Astrocyte of the cerebellum (primary cell): ENCODE measurements at regions not wholly inside any gene's neighbourhood (a gene's known extent, or its start where the extent isn't known, plus 50 kb on each side); places are given as distances from the start of the nearest gene placed in this dataset.

Experiments
- DNase-seq: peaks from one replicate; pipeline ENCODE4 v3.0.0-alpha.2; 2011; ENCODE audit warnings: low read depth
- H3K4me3 ChIP-seq: 2 replicates; pipeline ENCODE4 v1.5.1; 2011; ENCODE audit warnings: mild to moderate bottlenecking, low read depth, low read length, moderate library complexity
- in situ Hi-C: cut with HindIII; loops from 2 replicates; pipeline ENCODE4 v1.10.0; 2017; ENCODE audit warnings: low sequenced_read_pairs
- TF ChIP-seq, protein P1 (sequence below): IDR thresholded peaks from 2 replicates; pipeline ENCODE4 v1.5.1; 2012; ENCODE audit warnings: low read length, low read depth, moderate library complexity, mild to moderate bottlenecking; ENCODE audit errors: missing control alignments

DNA sequence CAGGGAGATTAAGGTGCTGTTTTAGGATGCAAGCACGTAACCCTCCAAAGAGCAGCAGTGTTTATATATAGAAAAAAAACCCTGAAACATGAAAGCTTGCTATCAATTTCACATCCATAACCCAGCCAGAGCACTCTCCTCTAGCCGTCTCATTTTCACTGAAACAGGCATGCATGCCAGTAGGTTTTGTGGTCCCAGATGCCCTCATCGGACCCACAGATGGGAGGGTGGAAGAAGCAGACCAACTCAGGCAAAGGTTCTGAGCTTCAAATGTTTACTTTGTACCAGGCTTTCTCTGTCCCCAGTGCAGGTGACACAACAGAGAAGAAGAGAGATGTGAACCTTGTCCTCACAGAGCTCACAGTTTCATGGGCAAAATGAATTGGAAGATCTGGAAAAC is 127.4 kb upstream of the ATP10B start:
- in situ Hi-C loops = no loop called here
- no peak for DNase-seq
- no peak overlapping the region for H3K4me3 ChIP-seq
- TF ChIP-seq, protein P1, sequence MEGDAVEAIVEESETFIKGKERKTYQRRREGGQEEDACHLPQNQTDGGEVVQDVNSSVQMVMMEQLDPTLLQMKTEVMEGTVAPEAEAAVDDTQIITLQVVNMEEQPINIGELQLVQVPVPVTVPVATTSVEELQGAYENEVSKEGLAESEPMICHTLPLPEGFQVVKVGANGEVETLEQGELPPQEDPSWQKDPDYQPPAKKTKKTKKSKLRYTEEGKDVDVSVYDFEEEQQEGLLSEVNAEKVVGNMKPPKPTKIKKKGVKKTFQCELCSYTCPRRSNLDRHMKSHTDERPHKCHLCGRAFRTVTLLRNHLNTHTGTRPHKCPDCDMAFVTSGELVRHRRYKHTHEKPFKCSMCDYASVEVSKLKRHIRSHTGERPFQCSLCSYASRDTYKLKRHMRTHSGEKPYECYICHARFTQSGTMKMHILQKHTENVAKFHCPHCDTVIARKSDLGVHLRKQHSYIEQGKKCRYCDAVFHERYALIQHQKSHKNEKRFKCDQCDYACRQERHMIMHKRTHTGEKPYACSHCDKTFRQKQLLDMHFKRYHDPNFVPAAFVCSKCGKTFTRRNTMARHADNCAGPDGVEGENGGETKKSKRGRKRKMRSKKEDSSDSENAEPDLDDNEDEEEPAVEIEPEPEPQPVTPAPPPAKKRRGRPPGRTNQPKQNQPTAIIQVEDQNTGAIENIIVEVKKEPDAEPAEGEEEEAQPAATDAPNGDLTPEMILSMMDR = no peak

DNA sequence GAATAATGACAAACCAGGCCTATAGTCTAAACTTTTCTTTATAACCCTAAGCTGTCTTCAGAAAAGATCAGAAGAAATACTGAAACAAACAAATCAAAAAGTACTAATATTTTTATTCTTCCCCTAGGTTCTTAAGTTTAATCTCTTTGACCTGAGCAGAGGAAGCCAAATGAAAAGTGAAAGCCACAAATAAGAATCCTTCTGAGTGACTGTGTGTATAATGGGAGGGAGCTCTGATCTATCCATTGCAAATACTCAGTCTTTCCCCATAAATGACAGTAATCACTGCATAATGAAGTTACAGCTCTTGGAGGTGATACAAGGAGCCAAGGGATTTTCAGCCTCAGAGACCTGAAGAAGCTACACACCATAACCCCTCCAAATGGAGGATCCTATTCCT is 126.9 kb upstream of the ATP10B start:
- DNase-seq = no peak
- no peak overlapping the region for H3K4me3 ChIP-seq
- TF ChIP-seq, protein P1 = no peak
- in situ Hi-C loops = no loop called here

DNA sequence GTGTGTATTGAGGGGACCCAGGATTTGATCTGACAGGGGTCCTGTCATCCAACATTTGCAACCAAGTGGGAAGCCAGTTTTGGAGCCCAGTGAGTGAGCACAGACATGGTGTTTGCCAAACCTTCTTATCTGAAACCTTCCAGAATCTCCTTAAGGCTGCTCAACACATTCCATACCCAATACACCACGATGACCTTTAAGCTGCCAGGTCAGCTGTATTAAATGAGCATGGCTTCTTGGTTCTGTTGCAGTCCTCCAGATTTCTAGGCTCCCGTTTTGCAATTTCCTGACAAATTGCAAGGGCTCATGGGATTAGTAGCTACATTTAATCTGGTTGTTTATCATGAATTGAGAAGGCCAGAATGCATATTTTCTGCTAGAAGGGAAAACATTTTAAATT is 124.2 kb upstream of the ATP10B start:
- in situ Hi-C loops = no loop called here
- TF ChIP-seq, protein P1 = no peak
- no peak overlapping the region for H3K4me3 ChIP-seq
- DNase-seq = no peak

DNA sequence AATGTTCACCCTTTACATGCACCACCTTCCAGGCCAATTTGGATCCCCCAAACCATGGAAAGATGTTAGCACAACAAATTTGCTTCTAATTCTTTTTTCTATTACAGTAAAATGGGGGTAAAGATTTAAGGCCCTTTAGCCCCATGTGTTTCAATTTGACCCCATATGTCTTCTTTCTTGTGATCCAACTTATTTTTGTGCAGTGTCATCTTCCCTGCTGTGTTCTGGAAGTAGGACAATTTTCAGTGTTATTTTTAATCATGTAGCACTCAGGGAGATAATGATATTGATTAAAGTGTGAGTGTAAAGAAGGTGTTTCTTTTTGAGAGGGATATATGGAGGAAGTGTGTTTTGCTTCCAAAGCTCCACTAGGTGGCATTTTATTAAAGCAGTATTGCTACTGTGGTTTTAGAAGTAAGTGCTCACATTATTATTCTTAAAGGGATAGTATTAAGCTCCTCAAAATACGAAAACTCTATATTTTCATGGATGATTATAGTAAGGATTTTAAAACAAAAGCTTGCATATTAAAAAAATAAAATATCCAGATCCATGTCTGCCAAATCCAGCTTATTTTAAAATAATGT is 118.7 kb upstream of the ATP10B start:
- in situ Hi-C loops = no loop called here
- DNase-seq = no peak
- TF ChIP-seq, protein P1 = no peak
- no peak overlapping the region for H3K4me3 ChIP-seq

DNA sequence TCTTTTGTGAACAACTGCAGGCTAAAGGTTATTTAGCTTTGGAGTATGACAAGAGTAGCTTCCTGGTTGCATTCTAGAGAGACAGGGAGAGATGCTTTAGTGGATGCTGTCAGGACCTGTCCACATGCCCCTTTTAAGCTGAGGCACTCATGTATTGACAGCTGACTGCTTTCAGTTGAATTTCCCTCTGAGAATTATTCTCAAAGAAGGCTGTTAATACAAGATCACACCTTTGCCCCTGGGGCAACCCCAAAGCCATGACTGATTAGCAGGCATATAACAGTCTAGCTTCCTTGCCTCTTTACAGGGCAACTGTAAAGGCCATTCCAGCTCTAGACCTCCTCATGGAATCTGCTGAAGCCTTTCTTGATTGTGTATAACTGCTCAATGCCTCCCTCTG is 117.6 kb upstream of the ATP10B start:
- in situ Hi-C loops = no loop called here
- no peak overlapping the region for H3K4me3 ChIP-seq
- DNase-seq = no peak
- TF ChIP-seq, protein P1 = no peak

DNA sequence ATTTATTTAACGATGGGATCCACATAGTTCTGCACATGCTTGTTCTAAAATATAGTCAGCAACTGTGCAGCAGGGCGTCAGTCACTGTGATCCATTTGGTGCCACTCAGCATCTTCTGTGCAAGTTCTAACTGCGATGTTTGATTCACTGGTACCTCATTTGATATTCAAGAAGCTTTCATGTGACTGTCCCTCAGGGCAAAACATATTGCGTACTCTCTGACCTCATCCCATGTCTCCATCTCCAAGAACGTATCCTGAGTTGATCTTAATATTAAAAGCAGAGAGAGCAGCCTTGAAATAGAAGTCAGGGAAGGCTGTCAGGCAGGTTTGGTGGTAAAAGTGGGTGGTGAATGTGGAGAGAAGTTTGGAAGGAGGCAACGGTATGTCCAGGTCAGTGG is 116.5 kb upstream of the ATP10B start:
- no peak overlapping the region for H3K4me3 ChIP-seq
- no peak for DNase-seq
- in situ Hi-C loops = no loop called here
- TF ChIP-seq, protein P1 = no peak
